GM18505 (cell line): ENCODE measurements at regions not wholly inside any gene's neighbourhood (a gene's known extent, or its start where the extent isn't known, plus 50 kb on each side); places are given as distances from the start of the nearest gene placed in this dataset.
"Not testable (repeated sequence)": the region's sequence is repeated elsewhere in the genome, so short reads cannot be mapped to it uniquely, and the experiment has no call there.

Source experiments
- ATAC-seq: cut with Tn5 transposase; IDR thresholded peaks from one replicate; pipeline ENCODE4 v1.9.1; 2021; ENCODE audit not compliant: unreplicated experiment
- POLR2A ChIP-seq: IDR thresholded peaks from 4 replicates; pipeline ENCODE4 v1.6.1; 2011; ENCODE audit warnings: borderline replicate concordance; ENCODE audit not compliant: insufficient read depth, insufficient read length; ENCODE audit errors: extremely low read depth

DNA sequence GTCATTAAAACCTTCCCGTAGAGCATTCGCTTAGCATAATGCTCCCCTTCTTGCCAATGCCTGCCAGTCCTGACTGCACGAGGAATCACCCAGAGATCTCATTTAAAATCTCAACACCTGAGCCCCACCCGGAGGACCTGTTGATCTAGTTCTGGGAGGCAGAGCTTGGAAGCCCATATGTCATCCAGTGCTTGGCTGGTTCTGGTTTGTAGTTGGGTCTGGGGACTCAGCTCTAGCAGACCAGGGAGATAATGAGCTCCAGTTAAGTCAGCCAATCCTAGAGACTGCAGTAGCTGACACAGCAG, 131.8 kb upstream of the DAP start:
- no peak for TF ChIP-seq POLR2A
- no peak for ATAC-seq

DNA sequence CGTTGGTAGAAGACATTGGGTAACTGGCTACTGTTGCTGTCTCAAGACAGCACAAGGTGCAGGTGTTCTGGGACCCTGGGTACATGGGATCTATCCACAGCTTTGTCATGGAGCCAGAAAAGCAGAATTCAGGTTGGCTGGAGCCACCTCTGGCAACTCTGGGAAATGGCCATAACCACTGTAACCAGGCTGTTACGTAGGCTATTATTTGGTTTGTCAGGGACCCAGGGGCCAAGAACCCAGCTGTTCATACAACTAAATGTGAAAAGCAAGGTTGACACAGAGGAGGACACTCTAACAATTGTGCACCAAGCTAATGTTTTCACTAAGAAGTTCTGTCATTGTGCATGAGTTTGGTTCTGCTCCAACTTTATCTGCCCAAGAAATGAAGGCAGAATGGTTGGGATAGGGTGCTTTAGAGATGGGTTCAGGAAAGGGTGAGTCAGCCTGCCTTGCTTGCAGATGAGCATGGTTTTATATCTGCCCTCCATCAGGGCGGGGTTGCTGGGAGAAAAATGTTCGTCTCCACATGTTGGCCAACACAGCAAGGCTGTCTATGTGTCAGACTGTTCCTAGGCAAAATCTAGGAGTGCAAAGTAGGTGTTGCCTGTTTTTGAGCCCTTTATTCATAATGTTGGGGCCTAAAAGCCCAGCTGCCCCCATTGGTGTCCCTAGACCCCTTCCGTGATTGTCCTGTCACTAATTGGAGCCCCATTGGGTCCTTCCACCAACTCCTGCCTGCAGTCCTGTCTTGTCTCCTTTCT, 131.3 kb upstream of the DAP start:
- TF ChIP-seq POLR2A: no peak
- ATAC-seq: no peak

DNA sequence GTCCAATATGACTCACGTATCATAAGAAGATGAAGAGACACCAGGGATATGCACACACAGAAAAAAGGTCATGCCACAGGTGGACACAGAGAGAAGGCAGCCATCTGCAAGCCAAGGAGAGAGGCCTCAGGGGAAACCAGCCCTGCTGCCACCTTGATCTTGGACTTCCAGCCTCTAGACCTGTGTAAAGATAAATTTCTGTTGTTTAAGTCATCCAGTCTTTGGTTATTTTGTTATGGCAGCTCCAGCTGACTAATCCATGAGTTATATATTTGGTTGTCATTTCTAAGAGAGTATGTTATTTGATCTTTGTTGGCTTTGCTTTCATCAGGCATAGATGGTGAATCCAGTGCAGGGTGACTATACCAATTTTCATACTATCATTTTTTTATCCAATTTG, 130.2 kb upstream of the DAP start:
- ATAC-seq: no peak
- no peak for TF ChIP-seq POLR2A

DNA sequence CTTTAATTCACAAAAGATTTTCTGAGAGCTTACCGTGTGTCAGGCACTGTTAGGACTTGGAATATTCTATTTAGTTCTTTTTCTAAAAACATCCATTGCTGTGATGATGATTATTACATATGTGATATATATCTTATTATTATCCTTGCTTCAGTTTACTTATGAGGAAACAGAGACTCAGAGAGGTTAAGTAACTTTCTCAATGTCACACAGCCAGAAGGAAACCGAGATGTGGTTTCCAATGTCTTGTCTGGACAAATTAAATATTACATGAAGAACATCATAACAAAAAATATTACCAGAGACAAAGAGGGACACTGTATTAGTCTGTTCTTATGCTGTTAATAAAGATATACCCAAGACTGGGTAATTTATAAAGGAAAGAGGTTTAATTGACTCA, 125.5 kb upstream of the DAP start:
- no peak for TF ChIP-seq POLR2A
- ATAC-seq: no peak

DNA sequence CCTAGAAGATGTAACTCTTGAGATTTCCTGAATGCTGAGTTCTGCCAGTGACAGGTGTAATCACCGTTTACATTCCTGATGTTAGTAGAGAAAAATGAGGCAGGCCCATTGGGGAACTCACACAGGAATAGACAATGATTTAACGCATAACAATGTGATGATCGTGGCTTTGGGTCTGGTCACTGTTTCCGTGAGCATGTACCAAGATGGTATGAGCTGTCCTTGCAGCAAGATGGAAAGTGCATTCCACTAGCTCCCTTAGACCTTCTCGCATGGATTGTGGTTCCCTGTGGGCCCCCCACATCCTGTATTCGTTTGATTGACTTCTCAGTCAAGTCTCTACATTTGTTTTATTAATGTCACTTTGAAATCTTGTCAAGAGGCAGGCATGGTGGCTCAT, 124.0 kb upstream of the DAP start:
- no peak for TF ChIP-seq POLR2A
- ATAC-seq: no peak

DNA sequence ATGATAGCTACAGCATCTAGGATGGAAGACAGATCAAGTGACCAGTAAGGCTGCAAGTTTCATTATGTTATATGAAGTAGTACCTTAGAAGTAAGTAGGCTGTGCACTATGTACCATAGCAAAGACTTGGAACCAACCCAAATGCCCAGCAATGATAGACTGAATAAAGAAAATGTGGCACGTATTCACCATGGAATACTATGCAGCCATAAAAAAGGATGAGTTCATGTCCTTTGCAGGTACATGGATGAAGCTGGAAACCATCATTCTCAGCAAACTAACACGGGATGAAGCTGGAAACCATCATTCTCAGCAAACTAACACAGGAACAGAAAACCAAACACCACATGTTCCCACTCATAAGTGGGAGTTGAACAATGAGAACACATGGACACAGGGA, 122.9 kb upstream of the DAP start:
- ATAC-seq: not testable (repeated sequence)

DNA sequence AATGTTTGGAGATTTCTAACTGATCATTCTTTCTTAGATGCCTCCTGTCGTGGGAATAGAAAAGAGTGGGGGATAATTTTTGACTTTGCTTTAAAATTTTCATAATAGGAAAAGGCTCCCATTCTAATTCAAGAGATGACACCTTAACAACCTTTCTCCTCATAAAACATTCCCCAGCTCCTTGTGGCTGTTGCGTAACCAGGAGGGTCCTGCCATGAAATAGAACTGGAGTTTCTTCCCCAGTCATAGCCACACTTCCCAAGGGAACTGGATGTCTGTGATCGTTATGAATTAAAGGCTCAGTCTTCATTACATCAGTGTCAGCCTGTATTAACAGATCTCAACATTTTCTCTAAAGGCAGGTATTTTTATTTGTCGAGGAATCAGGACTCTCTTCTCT, 119.9 kb upstream of the DAP start:
- no peak for TF ChIP-seq POLR2A
- no peak for ATAC-seq

DNA sequence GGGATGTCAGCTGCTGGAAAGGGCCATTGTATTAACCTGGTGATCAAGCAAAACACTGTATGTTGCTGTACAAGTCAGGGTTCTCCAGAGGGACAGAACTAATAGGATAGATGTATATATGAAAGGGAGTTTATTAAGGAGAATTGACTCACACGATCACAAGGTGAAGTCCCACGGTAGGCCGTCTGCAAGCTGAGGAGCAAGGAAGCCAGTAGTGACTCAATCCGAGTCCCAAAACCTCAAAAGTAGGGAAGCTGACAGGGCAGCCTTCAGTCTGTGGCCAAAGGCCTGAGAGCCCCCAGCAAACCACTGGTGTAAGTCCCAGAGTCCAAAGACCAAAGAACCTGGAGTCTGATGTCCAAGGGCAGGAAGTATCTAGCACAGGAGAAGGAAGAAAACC, 116.0 kb upstream of the DAP start:
- ATAC-seq: not testable (repeated sequence)

DNA sequence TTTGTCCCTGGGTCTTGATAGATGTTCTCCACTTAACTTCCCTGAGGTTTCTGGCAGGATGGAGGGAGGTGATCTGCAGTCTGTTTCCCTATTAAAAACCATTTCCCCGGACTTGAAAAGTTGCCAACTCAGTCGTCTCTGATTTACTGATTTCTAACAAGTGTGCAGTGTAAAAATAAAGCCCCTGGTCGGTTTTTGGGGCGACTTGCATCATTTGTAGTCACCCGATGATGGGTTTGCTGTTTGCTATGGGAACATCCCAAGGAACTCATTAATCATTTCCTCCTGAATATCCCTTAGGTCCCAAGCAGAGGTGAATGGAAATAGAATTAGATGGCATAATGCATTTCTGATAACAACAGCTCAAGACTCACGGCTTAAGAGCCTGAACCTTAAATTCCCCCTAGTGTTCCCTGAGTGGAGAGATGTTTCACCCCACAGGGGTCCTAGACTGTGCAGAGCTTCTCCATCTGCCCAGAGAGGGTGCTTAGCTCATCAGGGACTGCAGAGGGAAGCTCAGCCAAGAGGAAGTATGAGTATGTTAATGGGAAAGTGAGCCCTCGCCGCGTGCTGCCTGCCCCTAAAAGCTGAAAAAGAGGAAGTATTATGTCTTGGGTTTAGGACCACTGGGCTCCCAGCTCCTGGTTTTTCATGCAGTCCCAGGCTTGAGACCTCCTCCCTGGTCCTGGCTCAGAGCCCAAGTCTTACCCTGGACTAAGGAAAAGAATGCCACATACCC, 115.1 kb upstream of the DAP start:
- ATAC-seq: no peak

DNA sequence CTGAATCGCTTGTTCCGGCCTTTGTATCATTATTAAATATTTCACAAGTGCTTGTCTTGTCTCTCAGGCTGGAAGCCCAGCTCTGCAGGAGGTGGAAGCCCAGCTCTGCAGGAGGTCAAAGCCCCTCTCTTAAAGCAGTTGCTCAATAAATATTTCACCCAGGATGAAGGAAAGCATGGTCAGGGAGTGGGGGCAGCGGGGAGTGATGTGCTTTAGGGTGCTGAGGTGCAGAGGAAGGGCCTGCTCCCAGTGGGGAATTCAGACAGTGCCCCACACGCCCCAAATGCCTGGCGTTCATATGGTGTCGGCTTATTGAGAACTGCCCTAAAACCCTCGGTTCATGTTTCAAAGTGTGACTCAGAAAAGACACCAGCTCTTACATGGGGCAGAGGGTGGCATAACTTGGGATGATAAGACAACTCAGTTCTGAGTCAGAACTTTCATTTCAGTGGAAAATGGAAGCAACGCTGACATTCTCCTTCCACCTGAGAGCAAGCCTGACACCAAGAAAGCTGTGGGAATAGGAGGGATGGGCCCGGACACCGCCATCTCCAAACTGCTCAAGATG, 114.3 kb upstream of the DAP start:
- ATAC-seq: no peak
- TF ChIP-seq POLR2A: no peak

More for the DNA sequence above, 115.1 kb upstream of the DAP start:
- no peak for TF ChIP-seq POLR2A

DNA sequence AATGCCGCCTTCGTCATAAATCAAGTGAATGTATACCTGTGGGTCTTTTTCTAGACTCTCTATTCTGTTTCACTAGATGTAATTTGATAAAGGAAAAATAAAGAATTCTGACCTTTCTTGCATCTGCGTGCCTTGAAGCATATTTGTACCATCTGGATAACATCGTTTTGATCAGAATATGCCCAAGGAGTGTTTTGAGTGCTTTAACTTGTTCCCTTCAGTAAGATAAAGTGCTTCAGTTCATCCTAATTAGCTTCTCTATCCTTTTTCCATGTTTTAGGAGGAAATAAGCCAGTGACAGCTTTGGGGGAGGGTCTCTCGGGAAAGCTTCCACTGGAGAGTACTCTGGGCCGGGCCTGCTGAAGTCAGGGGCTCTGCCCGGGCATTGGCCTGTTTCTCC, 113.5 kb upstream of the DAP start:
- ATAC-seq: no peak

DNA sequence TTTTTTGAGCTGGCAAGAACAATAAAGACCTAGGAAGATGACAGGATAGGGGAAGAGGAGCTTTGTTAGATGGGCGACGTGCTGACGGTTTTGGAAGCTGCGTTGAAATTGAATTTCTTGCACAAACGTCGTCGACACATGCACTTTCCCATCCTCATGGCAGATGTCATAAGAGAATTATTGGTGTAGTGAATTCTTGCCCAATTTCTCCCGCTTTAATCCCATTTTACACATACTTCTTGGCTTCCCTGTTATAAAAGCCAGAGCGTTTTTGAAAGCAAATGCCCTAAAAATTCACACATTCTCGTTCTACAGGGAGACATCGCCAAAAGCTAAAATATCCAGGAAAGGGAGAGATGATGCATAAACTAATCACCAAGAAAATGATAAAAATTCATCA, 109.8 kb upstream of the DAP start:
- ATAC-seq: no peak
- TF ChIP-seq POLR2A: no peak

More for the DNA sequence above, 113.5 kb upstream of the DAP start:
- TF ChIP-seq POLR2A: no peak

DNA sequence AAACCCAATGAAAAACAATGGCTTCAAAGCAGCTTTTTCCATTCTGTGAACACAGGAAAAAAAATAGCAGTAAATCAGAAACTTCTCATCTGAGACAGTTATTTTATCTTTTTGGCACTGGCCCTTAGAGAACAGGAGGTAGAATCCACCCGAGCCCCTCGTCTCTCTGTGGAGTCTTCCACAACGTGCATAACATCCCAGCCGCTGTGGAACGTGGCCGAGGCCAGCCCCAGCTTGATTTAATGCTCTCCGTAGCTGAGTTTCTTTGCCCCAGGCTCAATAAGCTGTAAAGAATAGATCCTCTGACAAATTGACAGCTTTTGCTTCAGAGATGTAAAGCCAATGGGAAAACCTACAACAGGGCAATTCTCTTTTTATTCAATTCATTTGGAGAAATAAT, 107.9 kb upstream of the DAP start:
- no peak for ATAC-seq
- no peak for TF ChIP-seq POLR2A
